Central memory CD8-positive, alpha-beta T cell (primary cell): ENCODE measurements at regions not wholly inside any gene's neighbourhood (a gene's known extent, or its start where the extent isn't known, plus 50 kb on each side); places are given as distances from the start of the nearest gene placed in this dataset.

Source experiments
- ATAC-seq: fragments of 150-1000 bp; cut with Tn5 transposase; replicated peaks from 2 replicates; pipeline ENCODE4 v1.10.0; 2022; ENCODE audit warnings: mild to moderate bottlenecking, moderate FRiP score, moderate number of reproducible peaks; ENCODE audit not compliant: poor library complexity, severe bottlenecking; ENCODE audit errors: extremely low read depth
- DNase-seq, 2 donors: peaks; one replicate each; pipeline ENCODE4 v3.0.0; 2021; ENCODE audit warnings: low spot score in 2 of 2
- H3K27ac Mint-ChIP-seq: one replicate; pipeline ENCODE4 v1.8.0; 2022; ENCODE audit warnings: low read depth, mild to moderate bottlenecking, moderate library complexity, mixed read lengths
- H3K27me3 Mint-ChIP-seq: one replicate; pipeline ENCODE4 v1.8.0; 2022; ENCODE audit warnings: mixed read lengths
- H3K36me3 Mint-ChIP-seq: one replicate; pipeline ENCODE4 v1.8.0; 2022; ENCODE audit warnings: mild to moderate bottlenecking, moderate library complexity, mixed read lengths; ENCODE audit not compliant: insufficient read depth
- H3K4me1 Mint-ChIP-seq: one replicate; pipeline ENCODE4 v1.8.0; 2022; ENCODE audit warnings: mixed read lengths
- H3K4me3 Mint-ChIP-seq: one replicate; pipeline ENCODE4 v1.8.0; 2022; ENCODE audit warnings: mild to moderate bottlenecking, moderate library complexity, mixed read lengths
- H3K9me3 Mint-ChIP-seq: one replicate; pipeline ENCODE4 v1.8.0; 2022; ENCODE audit warnings: mixed read lengths

DNA sequence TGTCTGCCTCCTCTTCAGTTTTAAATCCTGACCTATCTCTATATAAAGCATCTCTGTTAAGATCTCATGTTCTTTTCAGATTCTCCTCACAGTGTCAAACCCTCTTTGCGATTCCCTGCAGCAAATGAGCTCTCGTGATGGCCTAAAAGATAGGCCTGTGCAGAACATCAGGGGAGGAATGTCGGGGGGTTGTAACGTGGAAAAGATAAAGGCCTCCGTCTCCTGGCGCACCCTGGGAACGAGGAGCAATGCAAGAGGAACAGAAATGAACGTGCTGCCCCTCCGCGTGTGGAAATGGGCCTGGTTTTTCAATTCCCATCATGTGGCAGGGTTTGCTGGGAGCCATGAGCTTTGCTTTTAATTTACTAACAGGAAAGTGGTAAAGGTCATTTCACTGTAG, 285.0 kb upstream of the TPM1 start:
- Mint-ChIP-seq H3K4me3 (no peak overlapping the region), H3K27me3 (peaks cover 22% of the 10 kb centered on the region), H3K4me1 (no peaks in the 10 kb centered on the region), H3K9me3 (no peaks in the 10 kb centered on the region), H3K27ac (no peak overlapping the region), H3K36me3 (no peaks in the 10 kb centered on the region)
- ATAC-seq (no peak), DNase-seq (no peak)

DNA sequence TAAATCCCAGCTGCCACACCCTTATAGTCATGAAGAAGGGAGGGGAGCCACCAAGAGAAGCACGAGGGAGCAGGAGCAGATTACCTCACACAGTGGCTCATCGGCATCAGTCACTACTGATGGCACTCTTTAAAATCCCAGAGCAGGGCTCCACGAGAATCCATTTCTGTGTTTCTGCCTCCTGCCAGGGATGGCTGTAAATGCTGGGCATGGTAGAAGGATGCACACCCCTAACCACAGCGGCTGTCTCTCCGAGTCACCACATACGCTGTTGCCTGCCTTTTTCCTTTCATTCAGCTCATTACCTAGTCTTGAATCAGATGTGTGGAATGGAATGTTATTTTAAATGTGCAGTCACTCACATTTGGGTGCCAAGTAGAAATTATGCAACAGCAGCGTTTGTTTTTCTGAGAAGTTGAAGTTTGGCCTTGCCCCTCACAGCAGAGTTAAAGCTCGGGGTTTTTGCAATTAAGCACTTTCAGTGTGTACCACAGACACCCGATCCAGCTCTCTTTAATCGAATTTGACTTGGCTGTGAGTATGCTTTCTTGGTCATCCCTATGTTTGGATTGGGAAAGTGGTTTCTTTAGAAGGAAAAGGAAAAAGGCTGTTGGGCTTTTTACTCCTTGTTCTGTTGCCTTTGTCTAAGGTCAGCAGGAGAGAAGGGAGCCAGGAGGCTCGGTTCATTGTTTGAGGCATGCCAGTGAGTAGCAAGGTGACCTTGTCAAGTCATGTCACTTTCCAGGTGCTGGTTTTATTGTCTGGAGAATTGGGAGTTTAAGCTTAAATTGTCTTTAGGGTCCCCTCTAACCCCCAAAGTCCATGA, 284.2 kb upstream of the TPM1 start:
- Mint-ChIP-seq H3K4me3 (no peak overlapping the region), H3K27ac (no peak overlapping the region), H3K4me1 (no peaks in the 10 kb centered on the region), H3K36me3 (no peaks in the 10 kb centered on the region), H3K9me3 (no peaks in the 10 kb centered on the region), H3K27me3 (peaks cover 16% of the 10 kb centered on the region)
- DNase-seq (no peak), ATAC-seq (no peak)

DNA sequence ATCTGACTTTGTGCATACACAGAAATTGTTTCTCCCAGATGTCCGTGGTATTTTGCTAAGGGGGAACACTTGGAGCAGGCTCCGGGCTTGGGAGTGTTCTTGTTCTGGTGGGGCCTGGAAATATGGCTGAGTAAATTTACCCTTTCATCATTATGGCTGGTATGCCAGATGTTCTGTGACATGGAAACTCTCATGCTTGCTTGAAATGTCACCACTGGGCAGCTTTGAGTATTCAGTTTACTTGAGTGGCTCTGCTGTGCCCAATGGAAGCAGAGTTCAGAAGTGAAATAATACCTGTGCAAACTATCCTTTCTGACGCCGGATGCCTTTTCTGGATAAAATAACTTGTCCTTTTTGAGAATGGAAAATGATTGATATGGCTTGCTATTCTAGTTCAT, 283.6 kb upstream of the TPM1 start:
- no peaks in the 10 kb centered on the region for H3K4me1 Mint-ChIP-seq
- ATAC-seq (no peak), DNase-seq (no peak)
- H3K36me3 Mint-ChIP-seq: no peaks in the 10 kb centered on the region
- no peak overlapping the region for H3K27ac Mint-ChIP-seq
- H3K4me3 Mint-ChIP-seq: no peak overlapping the region
- H3K27me3 Mint-ChIP-seq: peaks cover 16% of the 10 kb centered on the region
- no peaks in the 10 kb centered on the region for H3K9me3 Mint-ChIP-seq

- Mint-ChIP-seq H3K4me1 (no peaks in the 10 kb centered on the region), H3K9me3 (no peaks in the 10 kb centered on the region), H3K4me3 (no peak overlapping the region), H3K36me3 (no peaks in the 10 kb centered on the region), H3K27ac (no peak overlapping the region), H3K27me3 (peaks cover 19% of the 10 kb centered on the region)
- no peak for ATAC-seq
- no peak for DNase-seq
Measured at GRCh38 chr15:62760538-62760937, 282.0 kb upstream of the TPM1 start.

DNA sequence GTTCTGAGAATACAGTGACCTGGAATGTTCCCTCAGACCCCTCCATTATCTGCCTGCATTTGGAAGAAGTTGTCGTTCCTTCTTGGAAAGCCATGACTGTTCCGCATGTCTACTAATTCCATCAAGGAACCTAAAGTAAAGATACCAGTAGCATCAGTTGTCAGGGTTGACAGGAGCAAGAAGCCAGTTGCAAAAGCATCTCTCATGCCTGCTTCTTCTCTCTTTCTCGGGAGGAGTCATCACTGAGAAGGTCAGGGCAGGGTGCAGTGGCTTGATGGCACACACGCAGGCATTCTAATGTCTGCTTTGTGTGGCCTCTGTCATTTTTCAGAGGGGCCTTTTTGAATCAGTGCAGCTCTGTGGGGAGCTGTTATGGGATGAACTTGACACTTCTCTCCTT, 276.6 kb upstream of the TPM1 start:
- no peaks in the 10 kb centered on the region for H3K36me3 Mint-ChIP-seq
- no peaks in the 10 kb centered on the region for H3K9me3 Mint-ChIP-seq
- peaks cover 32% of the 10 kb centered on the region for H3K27me3 Mint-ChIP-seq
- DNase-seq: no peak
- no peaks in the 10 kb centered on the region for H3K4me1 Mint-ChIP-seq
- no peak for ATAC-seq
- H3K4me3 Mint-ChIP-seq: no peak overlapping the region
- no peak overlapping the region for H3K27ac Mint-ChIP-seq

- no peak for ATAC-seq
- H3K27ac Mint-ChIP-seq: no peak overlapping the region
- no peak for DNase-seq
Measured at GRCh38 chr15:62766599-62766998, 275.9 kb upstream of the TPM1 start.

DNA sequence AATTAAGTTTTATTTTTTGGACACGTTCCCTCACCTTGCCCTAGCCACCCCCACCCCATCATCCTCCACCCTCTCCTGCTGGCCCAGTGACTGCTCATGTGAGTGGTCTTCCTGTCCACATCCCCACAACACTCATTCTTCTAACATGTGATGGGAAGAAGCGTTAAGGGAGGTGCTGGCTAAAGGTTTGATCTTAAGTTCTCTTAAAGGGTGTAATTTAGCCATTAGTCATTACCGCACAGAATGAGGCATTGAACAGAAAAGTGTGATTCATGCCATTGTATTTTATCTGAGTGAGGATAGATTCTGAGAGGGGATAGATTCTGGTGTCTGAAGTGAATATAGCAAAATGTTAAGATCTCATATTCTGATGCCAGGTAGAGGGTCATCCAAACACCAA, 272.9 kb upstream of the TPM1 start:
- DNase-seq (no peak), ATAC-seq (no peak)
- Mint-ChIP-seq H3K27me3 (peaks cover 26% of the 10 kb centered on the region), H3K4me1 (no peaks in the 10 kb centered on the region), H3K27ac (no peak overlapping the region), H3K4me3 (no peak overlapping the region), H3K9me3 (no peaks in the 10 kb centered on the region), H3K36me3 (no peaks in the 10 kb centered on the region)

More at GRCh38 chr15:62766599-62766998, 275.9 kb upstream of the TPM1 start:
- Mint-ChIP-seq H3K27me3 (peaks cover 32% of the 10 kb centered on the region), H3K9me3 (no peaks in the 10 kb centered on the region), H3K4me3 (no peak overlapping the region), H3K4me1 (no peaks in the 10 kb centered on the region), H3K36me3 (no peaks in the 10 kb centered on the region)

DNA sequence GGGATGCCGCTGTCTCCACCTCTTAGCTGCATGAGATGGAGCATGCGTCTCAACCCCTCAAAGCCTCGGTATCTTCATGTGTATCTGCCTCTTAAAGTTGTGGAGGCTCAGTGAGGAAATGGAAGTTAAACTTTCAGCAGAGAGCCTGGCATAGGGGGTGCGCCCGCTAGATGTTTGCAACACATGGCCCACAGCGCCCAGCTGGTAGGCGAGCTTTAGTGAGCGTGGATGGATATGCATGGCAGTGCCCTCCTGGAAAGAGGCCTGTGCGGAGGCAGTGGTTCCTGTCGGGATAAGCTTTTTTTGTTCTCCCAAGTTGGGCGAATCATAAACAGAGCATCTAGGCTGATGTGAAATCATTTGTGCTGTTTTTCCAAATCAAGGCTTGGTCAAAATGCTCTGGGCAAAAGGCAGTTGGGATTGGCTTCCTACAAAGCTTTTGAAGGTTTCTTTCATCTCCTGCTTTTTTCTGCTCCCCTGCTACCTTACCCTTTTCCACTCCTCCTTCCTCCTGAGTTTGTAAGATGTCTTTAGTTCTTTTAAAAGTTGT, 272.4 kb upstream of the TPM1 start:
- no peak for ATAC-seq

DNA sequence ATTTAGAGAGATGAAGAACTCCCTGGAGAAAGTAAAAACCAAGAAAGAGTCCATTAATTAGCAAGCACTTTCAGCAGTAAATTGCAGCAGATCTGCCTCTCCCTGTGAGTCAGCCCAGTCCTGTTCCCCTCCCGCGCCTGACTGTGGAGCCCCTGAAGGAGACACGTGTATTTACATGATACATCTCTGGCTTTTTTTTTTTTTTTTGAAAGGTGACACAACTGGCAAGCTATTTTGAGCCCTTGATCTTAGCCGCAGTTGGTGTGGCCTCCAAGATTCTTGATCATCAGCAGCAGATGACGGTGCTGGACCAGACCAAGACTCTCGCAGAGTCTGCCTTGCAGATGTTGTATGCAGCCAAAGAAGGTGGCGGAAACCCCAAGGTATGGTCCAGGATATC, 271.8 kb upstream of the TPM1 start:
- DNase-seq: no peak
- no peaks in the 10 kb centered on the region for H3K9me3 Mint-ChIP-seq
- no peak for ATAC-seq
- no peaks in the 10 kb centered on the region for H3K36me3 Mint-ChIP-seq
- H3K4me3 Mint-ChIP-seq: no peak overlapping the region
- H3K27ac Mint-ChIP-seq: no peak overlapping the region
- H3K27me3 Mint-ChIP-seq: peaks cover 19% of the 10 kb centered on the region
- no peaks in the 10 kb centered on the region for H3K4me1 Mint-ChIP-seq

More for the DNA sequence above, 272.4 kb upstream of the TPM1 start:
- H3K4me3 Mint-ChIP-seq: no peak overlapping the region
- no peaks in the 10 kb centered on the region for H3K4me1 Mint-ChIP-seq
- H3K36me3 Mint-ChIP-seq: no peaks in the 10 kb centered on the region
- H3K9me3 Mint-ChIP-seq: no peaks in the 10 kb centered on the region
- DNase-seq: no peak
- H3K27me3 Mint-ChIP-seq: peaks cover 24% of the 10 kb centered on the region
- no peak overlapping the region for H3K27ac Mint-ChIP-seq

- ATAC-seq: no peak
- H3K36me3 Mint-ChIP-seq: no peaks in the 10 kb centered on the region
- no peaks in the 10 kb centered on the region for H3K9me3 Mint-ChIP-seq
- no peak overlapping the region for H3K4me3 Mint-ChIP-seq
- no peak overlapping the region for H3K27ac Mint-ChIP-seq
- peaks cover 17% of the 10 kb centered on the region for H3K27me3 Mint-ChIP-seq
- H3K4me1 Mint-ChIP-seq: no peaks in the 10 kb centered on the region
- DNase-seq: no peak
Measured at GRCh38 chr15:62771234-62771633, 271.3 kb upstream of the TPM1 start.

GRCh38 chr15:62773369-62774165, 269.0 kb upstream of the TPM1 start:
- Mint-ChIP-seq H3K27me3 (peaks cover 17% of the 10 kb centered on the region), H3K27ac (no peak overlapping the region)

DNA sequence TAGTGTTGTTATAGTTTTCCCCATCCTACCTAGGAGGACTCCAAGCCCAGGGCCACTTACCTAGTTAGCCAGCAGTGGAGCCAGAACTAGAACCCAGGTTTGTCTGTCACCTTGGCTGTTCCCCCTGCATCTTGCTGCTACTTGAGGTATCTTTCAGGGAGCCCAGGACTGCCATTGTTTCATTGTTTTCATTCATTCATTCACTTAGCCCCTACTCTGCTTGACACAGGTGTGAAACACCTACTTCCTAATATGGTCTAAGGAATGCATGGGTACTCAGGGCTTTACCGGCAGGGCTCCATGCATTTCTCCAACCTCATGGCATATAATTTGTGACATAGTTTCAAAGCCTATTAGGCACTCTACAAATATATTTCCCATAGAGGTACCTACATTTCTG, 266.6 kb upstream of the TPM1 start:
- DNase-seq (no peak), ATAC-seq (no peak)
- Mint-ChIP-seq H3K27me3 (peaks cover 8% of the 10 kb centered on the region), H3K27ac (no peak overlapping the region), H3K4me1 (no peaks in the 10 kb centered on the region), H3K9me3 (no peaks in the 10 kb centered on the region), H3K4me3 (no peak overlapping the region), H3K36me3 (no peaks in the 10 kb centered on the region)

More at GRCh38 chr15:62773369-62774165, 269.0 kb upstream of the TPM1 start:
- H3K4me1 Mint-ChIP-seq: no peaks in the 10 kb centered on the region
- H3K4me3 Mint-ChIP-seq: no peak overlapping the region
- H3K9me3 Mint-ChIP-seq: no peaks in the 10 kb centered on the region
- no peak for DNase-seq
- no peak for ATAC-seq
- no peaks in the 10 kb centered on the region for H3K36me3 Mint-ChIP-seq

- no peak overlapping the region for H3K4me3 Mint-ChIP-seq
- no peak overlapping the region for H3K27ac Mint-ChIP-seq
- H3K4me1 Mint-ChIP-seq: no peaks in the 10 kb centered on the region
- no peak for DNase-seq
- H3K27me3 Mint-ChIP-seq: peaks cover 8% of the 10 kb centered on the region
- no peak for ATAC-seq
- no peaks in the 10 kb centered on the region for H3K36me3 Mint-ChIP-seq
- no peaks in the 10 kb centered on the region for H3K9me3 Mint-ChIP-seq
Measured at GRCh38 chr15:62777671-62778070, 264.9 kb upstream of the TPM1 start.
